ENCODE measurements at regions not wholly inside any gene's neighbourhood (a gene's known extent, or its start where the extent isn't known, plus 50 kb on each side); places are given as distances from the start of the nearest gene placed in this dataset.

DNA sequence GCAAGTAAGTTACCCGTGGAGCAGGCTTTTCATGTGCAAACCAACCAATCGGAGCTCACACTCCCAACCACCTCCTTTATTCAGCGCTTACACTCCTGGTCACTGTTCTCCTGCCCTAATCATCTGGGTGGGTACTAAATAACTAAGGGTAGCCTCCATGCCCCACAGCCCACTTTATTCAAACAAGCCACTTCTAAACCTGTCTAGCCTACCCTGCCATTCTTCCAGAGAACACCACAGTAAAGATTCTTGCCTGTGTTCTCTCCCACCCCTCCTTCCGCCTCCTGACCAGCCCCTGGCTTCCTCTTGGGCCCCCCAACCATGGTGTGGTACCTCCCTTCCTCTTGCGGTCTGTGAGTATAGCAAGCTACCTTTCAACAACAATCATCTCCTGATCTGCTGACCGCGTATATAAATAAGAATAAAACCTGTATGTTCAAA is 581.9 kb downstream of the VRK1 start:
- H3K36me3 ChIP-seq, result no peaks in the 10 kb centered on the region
- peaks cover 2% of the 10 kb centered on the region for H3K27me3 ChIP-seq
- H3K4me1 ChIP-seq, result no peaks in the 10 kb centered on the region
- 73% methylated on average over 7 of the region's 7 CpGs for WGBS
- TF ChIP-seq, protein P1, sequence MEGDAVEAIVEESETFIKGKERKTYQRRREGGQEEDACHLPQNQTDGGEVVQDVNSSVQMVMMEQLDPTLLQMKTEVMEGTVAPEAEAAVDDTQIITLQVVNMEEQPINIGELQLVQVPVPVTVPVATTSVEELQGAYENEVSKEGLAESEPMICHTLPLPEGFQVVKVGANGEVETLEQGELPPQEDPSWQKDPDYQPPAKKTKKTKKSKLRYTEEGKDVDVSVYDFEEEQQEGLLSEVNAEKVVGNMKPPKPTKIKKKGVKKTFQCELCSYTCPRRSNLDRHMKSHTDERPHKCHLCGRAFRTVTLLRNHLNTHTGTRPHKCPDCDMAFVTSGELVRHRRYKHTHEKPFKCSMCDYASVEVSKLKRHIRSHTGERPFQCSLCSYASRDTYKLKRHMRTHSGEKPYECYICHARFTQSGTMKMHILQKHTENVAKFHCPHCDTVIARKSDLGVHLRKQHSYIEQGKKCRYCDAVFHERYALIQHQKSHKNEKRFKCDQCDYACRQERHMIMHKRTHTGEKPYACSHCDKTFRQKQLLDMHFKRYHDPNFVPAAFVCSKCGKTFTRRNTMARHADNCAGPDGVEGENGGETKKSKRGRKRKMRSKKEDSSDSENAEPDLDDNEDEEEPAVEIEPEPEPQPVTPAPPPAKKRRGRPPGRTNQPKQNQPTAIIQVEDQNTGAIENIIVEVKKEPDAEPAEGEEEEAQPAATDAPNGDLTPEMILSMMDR (IDR thresholded peaks at IDR 0.05), result no peak
- no peak for TF ChIP-seq POLR2A (IDR thresholded peaks at IDR 0.05)
- no peak for TF ChIP-seq EP300 (IDR thresholded peaks at IDR 0.05)
- no peak for TF ChIP-seq POLR2AphosphoS5 (IDR thresholded peaks at IDR 0.05)
- no peak overlapping the region for H3K27ac ChIP-seq
- no peak overlapping the region for H3K4me3 ChIP-seq
- DNase-seq (ENCODE audit: low spot score in 2 of 2), result no peak
- H3K9me3 ChIP-seq, result no peaks in the 10 kb centered on the region

DNA sequence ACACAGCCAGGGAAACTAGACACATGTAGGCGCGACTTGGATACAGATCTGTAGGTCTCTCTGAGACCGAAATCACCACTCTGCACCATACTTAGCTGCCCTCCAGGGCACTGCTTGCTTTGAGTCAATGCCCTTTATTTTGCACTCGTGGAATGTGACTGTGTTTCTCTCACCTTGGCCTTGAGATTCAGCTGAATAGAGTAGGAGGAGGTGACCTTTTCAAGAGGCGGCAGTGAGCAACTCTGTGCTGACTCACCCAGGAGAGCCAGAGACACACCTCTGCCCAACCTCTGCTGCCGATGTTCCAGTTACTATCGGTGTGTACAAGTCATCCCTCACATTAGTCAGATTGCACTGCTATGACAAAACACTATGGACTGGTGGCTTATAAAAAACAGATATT is 583.4 kb downstream of the VRK1 start:
- Histone ChIP-seq H3K4me1 (no peaks in the 10 kb centered on the region), H3K36me3 (no peaks in the 10 kb centered on the region), H3K27ac (no peak overlapping the region), H3K27me3 (no peaks in the 10 kb centered on the region), H3K4me3 (no peak overlapping the region), H3K9me3 (no peaks in the 10 kb centered on the region)
- WGBS, result 78% methylated on average over 7 of the region's 7 CpGs
- TF ChIP-seq, protein P1 (IDR thresholded peaks at IDR 0.05), result no peak
- TF ChIP-seq POLR2A (IDR thresholded peaks at IDR 0.05) (no peak), EP300 (IDR thresholded peaks at IDR 0.05) (no peak), POLR2AphosphoS5 (IDR thresholded peaks at IDR 0.05) (no peak)
- no peak for DNase-seq (ENCODE audit: low spot score in 2 of 2)

DNA sequence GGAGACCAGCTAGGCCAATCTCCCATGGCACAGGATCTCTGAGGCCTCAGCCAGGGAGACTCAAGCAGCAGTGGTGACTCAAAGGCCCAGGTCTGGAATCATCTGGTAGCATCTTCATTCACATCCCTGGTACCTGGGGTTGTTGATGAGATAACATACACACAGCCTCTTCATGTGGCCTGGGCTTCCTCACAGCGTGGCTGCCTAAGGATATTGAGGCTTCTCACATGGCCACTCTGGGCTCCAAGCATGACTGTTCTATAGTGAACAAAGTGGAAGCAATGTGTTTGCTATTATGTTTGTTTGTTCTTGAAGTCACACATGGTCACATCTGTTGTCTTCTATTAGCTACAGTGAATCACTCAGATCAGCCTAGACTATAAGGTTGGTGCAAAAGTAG is 584.1 kb downstream of the VRK1 start:
- no peak for TF ChIP-seq POLR2AphosphoS5 (IDR thresholded peaks at IDR 0.05)
- TF ChIP-seq EP300 (IDR thresholded peaks at IDR 0.05), result no peak
- no peak for DNase-seq (ENCODE audit: low spot score in 2 of 2)

DNA sequence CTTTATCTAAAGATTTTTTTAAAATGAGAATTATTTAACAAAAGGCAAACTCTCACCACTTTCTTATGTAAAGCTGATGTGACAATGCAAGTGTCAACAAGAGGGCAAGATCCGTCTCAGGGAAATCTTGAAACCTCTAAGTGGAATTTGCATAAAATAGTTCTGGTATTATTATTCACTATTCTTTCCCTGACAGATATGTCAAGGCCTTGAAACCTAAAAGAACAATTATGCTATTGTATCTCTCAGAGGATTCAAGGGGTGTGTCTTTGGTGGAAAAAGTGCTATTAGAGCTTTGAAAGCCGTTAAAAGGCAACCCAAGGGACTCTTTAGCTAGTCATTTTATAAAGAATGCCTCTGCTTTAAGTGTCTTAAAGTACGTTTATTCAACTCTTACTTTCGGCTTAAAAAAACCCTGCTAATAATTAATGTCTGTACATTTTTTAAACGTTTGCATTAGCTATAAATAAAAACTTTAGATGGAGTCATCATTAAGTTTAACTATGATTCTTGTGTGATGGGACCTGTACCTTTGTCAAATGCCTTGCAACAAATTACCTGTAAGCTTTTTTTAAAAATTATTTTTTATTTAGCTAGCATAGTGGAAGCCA is 585.5 kb downstream of the VRK1 start:
- Histone ChIP-seq H3K4me3 (no peak overlapping the region), H3K36me3 (no peaks in the 10 kb centered on the region), H3K9me3 (no peaks in the 10 kb centered on the region), H3K27me3 (no peaks in the 10 kb centered on the region), H3K27ac (no peak overlapping the region), H3K4me1 (no peaks in the 10 kb centered on the region)
- TF ChIP-seq, protein P1 (IDR thresholded peaks at IDR 0.05), result no peak
- 44% methylated on average over 5 of the region's 5 CpGs for WGBS
- DNase-seq (ENCODE audit: low spot score in 2 of 2), result no peak

More for the DNA sequence above, 584.1 kb downstream of the VRK1 start:
- no peak overlapping the region for H3K4me3 ChIP-seq
- H3K36me3 ChIP-seq, result no peaks in the 10 kb centered on the region
- no peak overlapping the region for H3K27ac ChIP-seq
- WGBS, result no CpG with 5 or more reads among the region's 1 CpG
- H3K9me3 ChIP-seq, result no peaks in the 10 kb centered on the region
- H3K4me1 ChIP-seq, result no peaks in the 10 kb centered on the region
- H3K27me3 ChIP-seq, result no peaks in the 10 kb centered on the region

DNA sequence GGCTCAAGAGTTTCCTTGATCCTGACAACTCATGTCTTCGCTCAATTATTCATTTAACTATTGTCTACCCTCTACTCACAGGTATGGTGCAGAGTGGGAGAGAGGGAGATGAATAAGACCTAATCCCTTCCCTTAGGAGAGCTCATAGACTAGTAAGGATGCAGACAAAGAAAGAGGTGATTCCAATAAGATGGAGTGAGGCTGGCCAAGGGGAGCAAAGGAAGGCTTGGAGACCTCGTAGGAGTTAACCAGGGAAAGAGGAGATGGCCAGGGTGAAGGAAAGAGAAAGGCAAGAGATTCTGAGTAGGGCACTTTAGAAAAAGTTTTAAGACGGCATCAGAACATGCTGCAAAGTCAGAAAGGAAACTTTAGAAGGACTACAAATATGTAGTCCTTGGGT is 588.5 kb downstream of the VRK1 start:
- DNase-seq (ENCODE audit: low spot score in 2 of 2), result no peak
- no peaks in the 10 kb centered on the region for H3K27me3 ChIP-seq
- peaks cover 4% of the 10 kb centered on the region for H3K4me1 ChIP-seq
- no peak overlapping the region for H3K4me3 ChIP-seq
- H3K9me3 ChIP-seq, result no peaks in the 10 kb centered on the region
- 92% methylated on average over 3 of the region's 3 CpGs for WGBS
- H3K36me3 ChIP-seq, result no peaks in the 10 kb centered on the region
- TF ChIP-seq, protein P1 (IDR thresholded peaks at IDR 0.05), result no peak
- TF ChIP-seq POLR2AphosphoS5 (IDR thresholded peaks at IDR 0.05) (no peak), EP300 (IDR thresholded peaks at IDR 0.05) (no peak), POLR2A (IDR thresholded peaks at IDR 0.05) (no peak)
- H3K27ac ChIP-seq, result no peak overlapping the region

Measured in suprapubic skin (tissue), 4 donors.